Tibial artery (tissue), 4 donors: ENCODE measurements at regions not wholly inside any gene's neighbourhood (a gene's known extent, or its start where the extent isn't known, plus 50 kb on each side); places are given as distances from the start of the nearest gene placed in this dataset.

Source experiments
- DNase-seq, 2 donors: peaks; one replicate each; pipeline ENCODE4 v3.0.0-alpha.2; 2019
- H3K27ac ChIP-seq, 2 donors: fragments of 200-600 bp; sonication (generic) in 1 of 2; 1 replicate in 1 of 2; 2 replicates in 1 of 2; pipeline ENCODE4 v1.5.1; 2018 to 2019; ENCODE audit warnings: mild to moderate bottlenecking in 1 of 2
- H3K27me3 ChIP-seq, 2 donors: fragments of 200-600 bp; sonication (generic) in 1 of 2; one replicate each; pipeline versions ENCODE4 v1.5.1 to v1.6.0; 2016 to 2019
- H3K36me3 ChIP-seq, 3 donors: fragments of 200-600 bp; sonication (generic) in 2 of 3; one replicate each; pipeline ENCODE4 v1.5.1; 2016 to 2019; ENCODE audit warnings: mild to moderate bottlenecking in 2 of 3
- H3K4me1 ChIP-seq, 4 donors: fragments of 200-600 bp; sonication (generic) in 2 of 4; 1 replicate in 3 of 4; 2 replicates in 1 of 4; pipeline ENCODE4 v1.5.1; 2016 to 2019
- H3K4me3 ChIP-seq, 2 donors: fragments of 200-600 bp; sonication (generic) in 1 of 2; 1 replicate in 1 of 2; 2 replicates in 1 of 2; pipeline ENCODE4 v1.5.1; 2018 to 2019; ENCODE audit warnings: mild to moderate bottlenecking in 2 of 2
- H3K9me3 ChIP-seq, 3 donors: fragments of 200-600 bp; sonication (generic) in 1 of 3; one replicate each; pipeline ENCODE4 v1.5.1; 2016 to 2019
- intact Hi-C: fragments of 100-400 bp; cut with DNase I; formaldehyde crosslinking; loops from one replicate; pipeline ENCODE4 v1.15.0; 2023; ENCODE audit warnings: low total_unique reads
- TF ChIP-seq, protein P1 (sequence below), 2 experiments: fragments of 200-600 bp in 1 of 2; fragments of 450-650 bp in 1 of 2; IDR thresholded peaks; one replicate each; pipeline ENCODE4 v1.5.1; 2017 to 2019; ENCODE audit warnings: antibody characterized with exemption in 2 of 2, mild to moderate bottlenecking in 1 of 2, moderate library complexity in 1 of 2

DNA sequence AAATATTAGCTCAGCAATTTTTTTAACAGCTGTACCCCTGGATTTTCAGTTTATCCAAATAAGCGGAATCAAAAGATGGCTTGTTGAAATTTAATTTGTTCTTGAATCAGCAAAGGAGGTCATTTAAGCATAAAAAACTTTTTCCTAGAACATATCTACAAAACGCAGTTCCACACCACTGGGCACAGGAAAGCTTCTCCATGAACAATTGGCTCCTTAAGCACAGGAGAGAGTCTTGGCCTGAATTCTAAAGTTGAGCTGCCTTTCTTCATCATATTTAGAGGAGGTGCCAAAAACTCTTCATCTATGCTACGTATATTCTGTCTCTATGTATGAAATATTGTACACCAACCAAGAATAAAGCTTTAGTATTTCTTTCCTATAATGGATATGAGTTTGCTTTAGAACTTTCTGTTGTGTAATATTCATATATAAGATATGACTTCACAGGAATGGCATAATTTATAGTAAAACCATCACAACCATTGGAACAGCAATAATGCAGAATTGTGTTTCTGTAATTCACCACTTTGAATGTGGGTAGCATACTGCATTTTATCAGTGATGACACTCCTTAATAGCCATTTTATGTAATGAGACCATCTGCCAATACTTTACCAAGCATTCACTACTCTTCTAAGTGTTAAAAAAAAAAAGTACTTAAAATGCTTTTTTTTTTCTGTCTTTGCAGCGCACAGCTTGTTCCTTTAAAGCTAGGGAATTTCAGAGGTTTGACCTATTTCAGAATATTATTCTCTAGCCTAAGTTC is 263.7 kb downstream of the SLITRK6 start:
- DNase-seq, result no peak
- intact Hi-C loops, result no loop called here
- Histone ChIP-seq H3K27me3 (no peaks in the 10 kb centered on the region), H3K4me3 (no peak overlapping the region), H3K27ac (no peak overlapping the region), H3K9me3 (no peaks in the 10 kb centered on the region), H3K4me1 (no peaks in the 10 kb centered on the region), H3K36me3 (no peaks in the 10 kb centered on the region)
- TF ChIP-seq, protein P1, sequence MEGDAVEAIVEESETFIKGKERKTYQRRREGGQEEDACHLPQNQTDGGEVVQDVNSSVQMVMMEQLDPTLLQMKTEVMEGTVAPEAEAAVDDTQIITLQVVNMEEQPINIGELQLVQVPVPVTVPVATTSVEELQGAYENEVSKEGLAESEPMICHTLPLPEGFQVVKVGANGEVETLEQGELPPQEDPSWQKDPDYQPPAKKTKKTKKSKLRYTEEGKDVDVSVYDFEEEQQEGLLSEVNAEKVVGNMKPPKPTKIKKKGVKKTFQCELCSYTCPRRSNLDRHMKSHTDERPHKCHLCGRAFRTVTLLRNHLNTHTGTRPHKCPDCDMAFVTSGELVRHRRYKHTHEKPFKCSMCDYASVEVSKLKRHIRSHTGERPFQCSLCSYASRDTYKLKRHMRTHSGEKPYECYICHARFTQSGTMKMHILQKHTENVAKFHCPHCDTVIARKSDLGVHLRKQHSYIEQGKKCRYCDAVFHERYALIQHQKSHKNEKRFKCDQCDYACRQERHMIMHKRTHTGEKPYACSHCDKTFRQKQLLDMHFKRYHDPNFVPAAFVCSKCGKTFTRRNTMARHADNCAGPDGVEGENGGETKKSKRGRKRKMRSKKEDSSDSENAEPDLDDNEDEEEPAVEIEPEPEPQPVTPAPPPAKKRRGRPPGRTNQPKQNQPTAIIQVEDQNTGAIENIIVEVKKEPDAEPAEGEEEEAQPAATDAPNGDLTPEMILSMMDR (IDR thresholded peaks at IDR 0.05), result no peak

DNA sequence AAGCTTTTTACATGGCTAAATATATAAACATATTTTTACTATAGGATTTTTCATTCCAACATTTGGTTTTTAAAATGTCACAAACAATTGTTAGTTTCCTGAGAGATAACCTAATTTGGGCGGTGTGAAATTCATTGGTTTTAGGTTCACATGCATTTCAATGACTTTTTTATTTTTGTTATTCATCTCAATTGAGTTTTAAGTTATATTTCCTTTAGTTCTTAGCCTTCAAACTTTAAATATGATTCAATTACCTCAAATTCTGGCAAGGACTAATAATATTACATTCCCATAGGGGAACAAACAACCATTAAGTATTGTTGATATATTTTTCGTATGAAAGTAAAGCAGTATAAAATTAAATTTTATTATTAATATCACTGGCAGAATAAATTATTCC is 265.3 kb downstream of the SLITRK6 start:
- no peaks in the 10 kb centered on the region for H3K36me3 ChIP-seq
- TF ChIP-seq, protein P1 (IDR thresholded peaks at IDR 0.05), result no peak
- no peaks in the 10 kb centered on the region for H3K9me3 ChIP-seq

DNA sequence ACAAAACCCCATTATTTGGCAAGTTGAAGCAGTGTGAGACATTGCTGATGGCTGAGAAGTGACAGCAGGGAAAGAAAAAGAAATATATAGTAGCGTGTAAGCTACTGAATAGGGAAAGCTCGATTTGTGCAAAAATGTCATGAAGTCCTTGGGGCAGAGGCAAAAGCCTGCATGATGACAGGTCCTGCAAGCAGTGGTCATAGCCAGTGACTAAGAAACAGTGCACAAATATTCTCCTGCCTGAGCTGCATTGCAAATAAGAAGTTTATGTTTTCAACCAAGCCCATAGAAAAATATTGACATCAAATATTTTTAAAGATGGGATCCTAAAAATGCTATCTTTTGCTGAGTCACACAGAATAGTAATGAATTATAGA is 270.0 kb downstream of the SLITRK6 start:
- Histone ChIP-seq H3K4me1 (no peaks in the 10 kb centered on the region), H3K4me3 (no peak overlapping the region), H3K27ac (no peak overlapping the region), H3K36me3 (no peaks in the 10 kb centered on the region), H3K9me3 (no peaks in the 10 kb centered on the region), H3K27me3 (no peaks in the 10 kb centered on the region)
- no peak for DNase-seq
- intact Hi-C loops, result loop anchor here (5.0 kb wide), 1 partner anchor 1258 kb away; no protein-coding TSS in a partner anchor
- TF ChIP-seq, protein P1 (IDR thresholded peaks at IDR 0.05), result no peak

More for the DNA sequence above, 265.3 kb downstream of the SLITRK6 start:
- intact Hi-C loops, result no loop called here
- no peaks in the 10 kb centered on the region for H3K4me1 ChIP-seq
- H3K27ac ChIP-seq, result no peak overlapping the region
- H3K4me3 ChIP-seq, result no peak overlapping the region
- H3K27me3 ChIP-seq, result no peaks in the 10 kb centered on the region
- no peak for DNase-seq

DNA sequence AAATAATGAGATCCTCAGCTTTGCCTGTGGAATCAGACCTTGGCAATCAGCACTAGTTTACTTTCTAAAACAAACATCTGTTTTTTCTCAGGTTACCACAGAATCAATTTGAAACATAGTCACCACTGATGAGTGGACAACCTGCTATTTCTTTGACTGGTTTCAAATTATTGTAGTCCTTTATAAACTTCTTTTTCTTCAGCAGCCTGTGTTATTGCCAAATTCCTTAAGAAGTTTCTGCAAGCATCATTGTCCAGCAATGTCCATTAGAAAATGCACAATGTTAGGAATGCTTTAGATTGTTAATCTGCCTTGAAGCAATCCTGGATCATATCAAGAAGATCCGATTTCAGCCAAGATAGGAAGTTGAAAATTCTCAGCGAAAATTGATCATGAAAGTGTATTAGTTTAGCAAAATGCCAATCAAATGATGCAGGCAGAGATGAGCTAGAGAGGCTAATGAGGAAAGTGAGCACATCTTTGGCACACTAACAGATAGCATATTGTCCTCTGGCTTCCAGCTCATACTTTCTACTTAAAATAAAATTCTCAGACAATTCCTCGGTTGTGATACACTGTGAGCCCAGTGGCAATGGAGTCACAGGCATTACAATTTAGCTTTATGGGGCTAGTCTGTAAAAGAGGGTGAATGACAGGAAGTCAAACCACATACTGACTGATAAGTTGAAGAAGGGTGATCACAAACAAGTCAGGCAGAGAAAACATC is 270.6 kb downstream of the SLITRK6 start:
- Histone ChIP-seq H3K4me3 (no peak overlapping the region), H3K4me1 (no peaks in the 10 kb centered on the region), H3K9me3 (no peaks in the 10 kb centered on the region), H3K27ac (no peak overlapping the region), H3K27me3 (no peaks in the 10 kb centered on the region), H3K36me3 (no peaks in the 10 kb centered on the region)
- TF ChIP-seq, protein P1 (IDR thresholded peaks at IDR 0.05), result no peak
- intact Hi-C loops, result loop anchor here (5.0 kb wide), 1 partner anchor 1259 kb away; no protein-coding TSS in a partner anchor
- no peak for DNase-seq

DNA sequence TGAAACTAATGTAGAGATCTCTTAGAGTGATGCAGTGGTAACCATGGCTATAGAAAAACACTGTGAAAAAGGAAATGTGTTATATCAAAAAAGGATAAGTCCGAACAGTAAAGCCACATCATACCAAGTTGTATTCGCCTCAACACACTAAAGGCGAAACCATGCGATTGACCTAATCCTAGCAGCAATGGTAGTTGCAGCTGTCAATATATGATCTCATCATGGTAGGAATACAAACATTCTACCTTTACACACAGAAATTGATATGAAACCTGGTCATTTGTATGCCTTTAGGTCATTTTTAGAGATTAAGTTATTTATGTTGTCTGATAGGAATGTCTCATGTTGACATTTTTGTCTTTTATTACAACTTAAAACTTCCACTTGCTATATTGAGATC is 271.9 kb downstream of the SLITRK6 start:
- TF ChIP-seq, protein P1 (IDR thresholded peaks at IDR 0.05), result no peak
- Histone ChIP-seq H3K27ac (no peak overlapping the region), H3K9me3 (no peaks in the 10 kb centered on the region), H3K4me1 (no peaks in the 10 kb centered on the region), H3K4me3 (no peak overlapping the region), H3K36me3 (no peaks in the 10 kb centered on the region), H3K27me3 (no peaks in the 10 kb centered on the region)
- intact Hi-C loops, result loop anchor here (5.0 kb wide), 1 partner anchor 1260 kb away; no protein-coding TSS in a partner anchor
- DNase-seq, result no peak
